Dermis blood vessel endothelial cell (primary cell): ENCODE measurements at regions not wholly inside any gene's neighbourhood (a gene's known extent, or its start where the extent isn't known, plus 50 kb on each side); places are given as distances from the start of the nearest gene placed in this dataset.
A peak's percentile ranks its signal among the peaks of the same experiment; 100 is the strongest.

Experiments used
- DNase-seq: peaks from one replicate; pipeline ENCODE4 v3.0.0; 2010

- DNase-seq, result no peak
Observed at GRCh38 chr10:78959217-78959923, 109.4 kb upstream of the ZMIZ1 start.

GRCh38 chr10:78959924-78960285 is 108.9 kb upstream of the ZMIZ1 start:
- no peak for DNase-seq

- DNase-seq, result peak; percentile 90
Observed at GRCh38 chr10:78960316-78960800, 108.4 kb upstream of the ZMIZ1 start.

GRCh38 chr10:78961760-78962159 is 107.0 kb upstream of the ZMIZ1 start:
- DNase-seq, result no peak

- peak; percentile 52 for DNase-seq
Observed at GRCh38 chr10:78963074-78964034, 105.4 kb upstream of the ZMIZ1 start.

- DNase-seq, result no peak
Observed at GRCh38 chr10:78964274-78964951, 104.4 kb upstream of the ZMIZ1 start.

- DNase-seq, result peak; percentile 56
Observed at GRCh38 chr10:78964952-78965633, 103.7 kb upstream of the ZMIZ1 start.

- DNase-seq, result no peak
Observed at GRCh38 chr10:78966182-78966787, 102.5 kb upstream of the ZMIZ1 start.

- no peak for DNase-seq
Observed at GRCh38 chr10:78966844-78967488, 101.8 kb upstream of the ZMIZ1 start.

- DNase-seq, result no peak
Observed at GRCh38 chr10:78968300-78968942, 100.3 kb upstream of the ZMIZ1 start.

GRCh38 chr10:78968943-78969342 is 99.8 kb upstream of the ZMIZ1 start:
- no peak for DNase-seq

GRCh38 chr10:78969719-78970118 is 99.0 kb upstream of the ZMIZ1 start:
- DNase-seq, result no peak

GRCh38 chr10:78970261-78970660 is 98.5 kb upstream of the ZMIZ1 start:
- DNase-seq, result no peak

GRCh38 chr10:78971094-78971682 is 97.6 kb upstream of the ZMIZ1 start:
- no peak for DNase-seq

- peak; percentile 78 for DNase-seq
Observed at GRCh38 chr10:78972160-78972946, 96.4 kb upstream of the ZMIZ1 start.

- DNase-seq, result peak; percentile 94
Observed at GRCh38 chr10:78972947-78973900, 95.5 kb upstream of the ZMIZ1 start.

- DNase-seq, result peak; percentile 95
Observed at GRCh38 chr10:78973901-78974616, 94.7 kb upstream of the ZMIZ1 start.
